ENCODE measurements at regions not wholly inside any gene's neighbourhood (a gene's known extent, or its start where the extent isn't known, plus 50 kb on each side); places are given as distances from the start of the nearest gene placed in this dataset.
A peak's percentile ranks its signal among the peaks of the same experiment; 100 is the strongest.

- Histone ChIP-seq H3K36me3 (ENCODE audit: control insufficient read depth, insufficient read depth, low read length) (no peaks in the 10 kb centered on the region), H3K27me3 (ENCODE audit: control insufficient read depth, insufficient read depth, low read length) (no peaks in the 10 kb centered on the region), H3K4me3 (ENCODE audit: low read depth, low read length) (no peak overlapping the region)
- no peak for DNase-seq (ENCODE audit: low read depth)
- no peak for TF ChIP-seq CTCF (IDR thresholded peaks at IDR 0.05; ENCODE audit: insufficient read depth, low read length, severe bottlenecking)
- no peak for FAIRE-seq
These were observed 228.3 kb upstream of the ZNF462 start for GRCh38 chr9:106634641-106635040.

DNA sequence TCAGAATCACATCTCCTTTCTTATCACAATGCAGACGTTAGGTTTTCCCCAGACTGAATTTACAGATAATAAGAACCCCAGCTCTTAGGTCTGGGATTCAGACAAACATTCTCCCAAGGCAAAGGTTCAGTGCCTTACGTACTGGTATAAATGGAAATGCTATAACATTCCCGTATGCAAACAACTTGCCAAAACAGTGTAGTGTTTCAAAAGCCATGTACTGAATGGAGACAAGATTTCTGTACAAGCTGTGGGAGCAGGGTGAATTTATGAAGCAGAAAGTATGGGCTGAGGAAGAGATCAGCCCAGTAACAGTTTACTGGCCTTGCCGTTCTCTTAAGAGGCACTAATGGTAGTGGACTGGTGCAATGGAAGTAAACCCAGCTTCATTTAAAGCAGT lies 225.5 kb upstream of the ZNF462 start:
- DNase-seq (ENCODE audit: low read depth) (no peak), FAIRE-seq (no peak)
- no peak overlapping the region for H3K4me3 ChIP-seq (ENCODE audit: low read depth, low read length)
- H3K27me3 ChIP-seq (ENCODE audit: control insufficient read depth, insufficient read depth, low read length) = no peaks in the 10 kb centered on the region
- no peaks in the 10 kb centered on the region for H3K36me3 ChIP-seq (ENCODE audit: control insufficient read depth, insufficient read depth, low read length)
- no peak for TF ChIP-seq CTCF (IDR thresholded peaks at IDR 0.05; ENCODE audit: insufficient read depth, low read length, severe bottlenecking)

GRCh38 chr9:106639873-106640568 lies 222.9 kb upstream of the ZNF462 start:
- Histone ChIP-seq H3K4me3 (ENCODE audit: low read depth, low read length) (no peak overlapping the region), H3K36me3 (ENCODE audit: control insufficient read depth, insufficient read depth, low read length) (no peaks in the 10 kb centered on the region), H3K27me3 (ENCODE audit: control insufficient read depth, insufficient read depth, low read length) (no peaks in the 10 kb centered on the region)
- DNase-seq (ENCODE audit: low read depth) (peak; percentile 20), FAIRE-seq (no peak)
- no peak for TF ChIP-seq CTCF (IDR thresholded peaks at IDR 0.05; ENCODE audit: insufficient read depth, low read length, severe bottlenecking)

- no peaks in the 10 kb centered on the region for H3K36me3 ChIP-seq (ENCODE audit: control insufficient read depth, insufficient read depth, low read length)
- H3K27me3 ChIP-seq (ENCODE audit: control insufficient read depth, insufficient read depth, low read length) = no peaks in the 10 kb centered on the region
- no peak overlapping the region for H3K4me3 ChIP-seq (ENCODE audit: low read depth, low read length)
- FAIRE-seq (no peak), DNase-seq (ENCODE audit: low read depth) (no peak)
- TF ChIP-seq CTCF (IDR thresholded peaks at IDR 0.05; ENCODE audit: insufficient read depth, low read length, severe bottlenecking) = no peak
These were observed 219.6 kb upstream of the ZNF462 start for GRCh38 chr9:106643211-106643930.

- H3K27me3 ChIP-seq (ENCODE audit: control insufficient read depth, insufficient read depth, low read length) = no peaks in the 10 kb centered on the region
- H3K36me3 ChIP-seq (ENCODE audit: control insufficient read depth, insufficient read depth, low read length) = no peaks in the 10 kb centered on the region
- TF ChIP-seq CTCF (IDR thresholded peaks at IDR 0.05; ENCODE audit: insufficient read depth, low read length, severe bottlenecking) = no peak
- DNase-seq (ENCODE audit: low read depth) = peak; percentile 2
- FAIRE-seq = no peak
- H3K4me3 ChIP-seq (ENCODE audit: low read depth, low read length) = no peak overlapping the region
These were observed 218.3 kb upstream of the ZNF462 start for GRCh38 chr9:106644661-106645060.
